ENCODE measurements at regions not wholly inside any gene's neighbourhood (a gene's known extent, or its start where the extent isn't known, plus 50 kb on each side); places are given as distances from the start of the nearest gene placed in this dataset.
"Not testable (repeated sequence)": the region's sequence is repeated elsewhere in the genome, so short reads cannot be mapped to it uniquely, and the experiment has no call there.

GRCh38 chr4:112049119-112049518, 96.1 kb upstream of the FAM241A start:
- not testable (repeated sequence) for TF ChIP-seq SUZ12 (IDR thresholded peaks at IDR 0.05; ENCODE audit: extremely low read depth, insufficient read depth, insufficient read length); YY1 (IDR thresholded peaks at IDR 0.05; ENCODE audit: insufficient read depth, insufficient read length); ZNF274 (IDR thresholded peaks at IDR 0.05; ENCODE audit: low read depth, low read length)

All from NT2/D1 (cell line).